B cell (primary cell): ENCODE measurements at regions not wholly inside any gene's neighbourhood (a gene's known extent, or its start where the extent isn't known, plus 50 kb on each side); places are given as distances from the start of the nearest gene placed in this dataset.

Source experiments
- ATAC-seq: fragments of 200-7000 bp; cut with Tn5 transposase; one replicate; pipeline ENCODE4 v1.10.0; 2021; ENCODE audit warnings: low read depth, mild to moderate bottlenecking, moderate number of reproducible peaks, moderate library complexity
- CTCF ChIA-PET: fragments of 350-600 bp; sonication (Branson Sonifier 250); formaldehyde crosslinking; loops from one replicate; lab custom pipeline; 2021; ENCODE audit warnings: antibody characterized with exemption, inconsistent platforms; lab: Charles Lee
- POLR2A ChIA-PET: fragments of 350-600 bp; sonication (Branson Sonifier 250); formaldehyde crosslinking; loops from one replicate; lab custom pipeline; 2021; ENCODE audit warnings: antibody characterized with exemption; lab: Charles Lee
- DNase-seq: peaks from one replicate; pipeline ENCODE4 v3.0.0; 2013
- H2AFZ ChIP-seq: 2 replicates; pipeline ENCODE4 v1.6.1; 2012; ENCODE audit warnings: mild to moderate bottlenecking, low read depth, low read length; ENCODE audit not compliant: insufficient read depth, poor library complexity, severe bottlenecking
- H3K27ac ChIP-seq, 2 donors: 1 replicate in 1 of 2; 2 replicates in 1 of 2; pipeline ENCODE4 v1.5.1; 2012 to 2013; ENCODE audit warnings: low read length in 2 of 2, mild to moderate bottlenecking in 2 of 2, moderate library complexity in 1 of 2
- H3K27me3 ChIP-seq, 4 experiments: fragments of 200-600 bp in 1 of 4; sonication (generic) in 1 of 4; replicated peaks in 1 of 4; 1 replicate in 2 of 4; 2 replicates in 2 of 4; pipeline versions ENCODE4 v1.6.1 to v1.7.0; 2013 to 2016; ENCODE audit warnings: low read length in 3 of 4, mild to moderate bottlenecking in 2 of 4, mixed read lengths in 1 of 4, moderate library complexity in 1 of 4; ENCODE audit not compliant: insufficient read depth in 4 of 4, control insufficient read depth in 3 of 4; ENCODE audit errors: control extremely low read depth in 1 of 4
- H3K36me3 ChIP-seq, 2 experiments: replicated peaks in 1 of 2; 1 replicate in 1 of 2; 2 replicates in 1 of 2; pipeline versions ENCODE4 v1.6.1 to v1.7.1; 2013; ENCODE audit warnings: low read length in 1 of 2; ENCODE audit not compliant: insufficient read depth in 2 of 2, control insufficient read depth in 1 of 2; ENCODE audit errors: control extremely low read depth in 1 of 2, extremely low read depth in 1 of 2
- H3K4me1 ChIP-seq, 2 donors: fragments of 200-600 bp in 1 of 2; sonication (generic) in 1 of 2; 1 replicate in 1 of 2; 2 replicates in 1 of 2; pipeline versions ENCODE4 v1.5.1 to v1.6.1; 2013 to 2017; ENCODE audit warnings: low read length in 2 of 2; ENCODE audit not compliant: control insufficient read depth in 2 of 2, insufficient read depth in 2 of 2
- H3K4me2 ChIP-seq: replicated peaks from 2 replicates; pipeline ENCODE3; 2012; ENCODE audit warnings: mild to moderate bottlenecking, low read depth, low read length; ENCODE audit not compliant: poor library complexity, severe bottlenecking
- H3K4me3 ChIP-seq, 5 experiments: fragments of 200-600 bp in 1 of 5; sonication (generic) in 1 of 5; 1 replicate in 3 of 5; 2 replicates in 2 of 5; pipeline versions ENCODE4 v1.5.1 to v1.7.0; 2011 to 2016; ENCODE audit warnings: low read length in 4 of 5, mild to moderate bottlenecking in 4 of 5, low read depth in 2 of 5, control low read depth in 1 of 5, moderate library complexity in 1 of 5; ENCODE audit not compliant: insufficient read depth in 1 of 5; ENCODE audit errors: control extremely low read depth in 1 of 5, extremely low read depth in 1 of 5
- H3K79me2 ChIP-seq: fragments of 200-600 bp; sonication (generic); one replicate; pipeline ENCODE4 v1.6.0; 2016; ENCODE audit warnings: low read length; ENCODE audit not compliant: control insufficient read depth, insufficient read depth
- H3K9ac ChIP-seq: fragments of 200-600 bp; sonication (generic); 2 replicates; pipeline ENCODE4 v1.6.1; 2017; ENCODE audit warnings: mild to moderate bottlenecking, low read length, moderate library complexity
- H3K9me3 ChIP-seq, 3 donors: one replicate each; pipeline versions ENCODE4 v1.6.1 to v1.7.1; 2013; ENCODE audit warnings: low read length in 2 of 3; ENCODE audit not compliant: control insufficient read depth in 2 of 3, insufficient read depth in 1 of 3; ENCODE audit errors: control extremely low read depth in 1 of 3
- H4K20me1 ChIP-seq: 2 replicates; pipeline ENCODE4 v1.6.0; 2012; ENCODE audit warnings: mild to moderate bottlenecking, low read length; ENCODE audit not compliant: insufficient read depth, control insufficient read depth, poor library complexity, severe bottlenecking
- H3K27ac Mint-ChIP-seq: one replicate; pipeline ENCODE4 v1.8.0; 2021; ENCODE audit warnings: mixed read lengths
- H3K27me3 Mint-ChIP-seq: one replicate; pipeline ENCODE4 v1.8.0; 2021; ENCODE audit warnings: mixed read lengths
- H3K4me1 Mint-ChIP-seq: one replicate; pipeline ENCODE4 v1.8.0; 2021; ENCODE audit warnings: mixed read lengths
- H3K4me3 Mint-ChIP-seq: one replicate; pipeline ENCODE4 v1.8.0; 2021; ENCODE audit warnings: mixed read lengths
- H3K9me3 Mint-ChIP-seq: one replicate; pipeline ENCODE4 v1.8.0; 2022; ENCODE audit warnings: mixed read lengths; ENCODE audit not compliant: insufficient read depth
- EZH2 ChIP-seq: IDR thresholded peaks from 2 replicates; pipeline ENCODE4 v1.6.1; 2012; ENCODE audit warnings: borderline replicate concordance, low read depth, mild to moderate bottlenecking, moderate library complexity, low read length; ENCODE audit not compliant: insufficient read depth, poor library complexity, severe bottlenecking
- WGBS: methylation state at CpG from one replicate; pipeline ENCODE4 v1.1.5; 2013; ENCODE audit warnings: missing lambda C conversion rate; ENCODE audit not compliant: insufficient coverage; 5-methylcytosine and 5-hydroxymethylcytosine counted together
- intact Hi-C: fragments of 100-400 bp; cut with micrococcal nuclease; formaldehyde crosslinking; loops from one replicate; pipeline ENCODE4 v1.10.0; 2022
- TF ChIP-seq, protein P1 (sequence below): fragments of 200-600 bp; IDR thresholded peaks from one replicate; pipeline ENCODE4 v1.8.0; 2022; ENCODE audit warnings: antibody characterized with exemption, mild to moderate bottlenecking

DNA sequence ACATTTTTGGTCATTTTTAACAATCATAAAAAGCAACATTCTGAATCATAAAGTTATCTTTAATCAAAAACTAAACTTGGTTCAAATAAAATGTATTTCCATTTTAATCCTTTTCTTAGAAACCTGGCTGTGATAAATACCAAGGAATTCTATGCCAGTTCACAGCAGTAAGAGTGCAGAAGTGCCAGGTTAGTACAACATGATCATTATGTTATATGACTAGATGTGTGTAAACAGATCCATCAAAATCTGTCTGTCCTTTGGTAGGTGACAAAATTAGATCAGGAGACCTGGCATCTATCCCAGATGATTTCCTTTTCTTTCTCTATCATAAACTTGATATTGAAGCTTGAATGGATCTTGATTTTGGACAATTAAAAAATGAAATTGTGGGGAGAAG is 200.6 kb upstream of the STXBP6 start:
- no peak overlapping the region for H3K9ac ChIP-seq
- no peak overlapping the region for H3K27ac Mint-ChIP-seq
- DNase-seq (no peak), ATAC-seq (no peak)
- no peaks in the 10 kb centered on the region for H3K79me2 ChIP-seq
- H3K27me3 Mint-ChIP-seq, result no peaks in the 10 kb centered on the region
- TF ChIP-seq, protein P1, sequence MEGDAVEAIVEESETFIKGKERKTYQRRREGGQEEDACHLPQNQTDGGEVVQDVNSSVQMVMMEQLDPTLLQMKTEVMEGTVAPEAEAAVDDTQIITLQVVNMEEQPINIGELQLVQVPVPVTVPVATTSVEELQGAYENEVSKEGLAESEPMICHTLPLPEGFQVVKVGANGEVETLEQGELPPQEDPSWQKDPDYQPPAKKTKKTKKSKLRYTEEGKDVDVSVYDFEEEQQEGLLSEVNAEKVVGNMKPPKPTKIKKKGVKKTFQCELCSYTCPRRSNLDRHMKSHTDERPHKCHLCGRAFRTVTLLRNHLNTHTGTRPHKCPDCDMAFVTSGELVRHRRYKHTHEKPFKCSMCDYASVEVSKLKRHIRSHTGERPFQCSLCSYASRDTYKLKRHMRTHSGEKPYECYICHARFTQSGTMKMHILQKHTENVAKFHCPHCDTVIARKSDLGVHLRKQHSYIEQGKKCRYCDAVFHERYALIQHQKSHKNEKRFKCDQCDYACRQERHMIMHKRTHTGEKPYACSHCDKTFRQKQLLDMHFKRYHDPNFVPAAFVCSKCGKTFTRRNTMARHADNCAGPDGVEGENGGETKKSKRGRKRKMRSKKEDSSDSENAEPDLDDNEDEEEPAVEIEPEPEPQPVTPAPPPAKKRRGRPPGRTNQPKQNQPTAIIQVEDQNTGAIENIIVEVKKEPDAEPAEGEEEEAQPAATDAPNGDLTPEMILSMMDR, result no peak
- no peak for TF ChIP-seq EZH2
- ChIA-PET POLR2A (no interaction called here), CTCF (no interaction called here)
- H3K9me3 Mint-ChIP-seq, result no peaks in the 10 kb centered on the region
- no peaks in the 10 kb centered on the region for H3K4me1 ChIP-seq
- H3K4me3 Mint-ChIP-seq, result no peak overlapping the region
- no peak overlapping the region for H3K4me3 ChIP-seq
- H4K20me1 ChIP-seq, result no peaks in the 10 kb centered on the region
- H3K27ac ChIP-seq, result no peak overlapping the region
- no peaks in the 10 kb centered on the region for H3K4me1 Mint-ChIP-seq
- no peaks in the 10 kb centered on the region for H3K36me3 ChIP-seq
- no peaks in the 10 kb centered on the region for H3K27me3 ChIP-seq
- intact Hi-C loops, result no loop called here
- no peaks in the 10 kb centered on the region for H3K9me3 ChIP-seq
- no peak overlapping the region for H2AFZ ChIP-seq
- H3K4me2 ChIP-seq, result no peak overlapping the region

DNA sequence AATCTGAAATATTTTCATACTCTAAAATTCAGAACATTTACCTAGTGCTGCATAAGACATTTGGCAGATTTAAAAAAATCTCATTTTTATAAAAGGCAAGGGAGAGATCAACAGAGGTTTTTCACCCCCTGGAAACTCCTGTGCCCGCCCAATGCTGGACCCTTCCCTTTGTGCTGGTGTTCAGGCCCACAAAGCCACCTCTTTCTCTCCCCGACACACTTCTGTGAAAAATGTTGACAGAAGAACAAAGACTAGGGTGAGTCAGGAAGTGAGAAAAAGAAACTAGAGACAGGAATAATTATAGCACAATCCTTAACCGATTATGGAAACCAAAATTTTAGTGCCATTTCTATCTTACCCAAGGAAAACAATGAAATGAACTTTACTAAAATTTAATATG is 197.7 kb upstream of the STXBP6 start:
- H3K27me3 Mint-ChIP-seq, result no peaks in the 10 kb centered on the region
- DNase-seq, result no peak
- Histone ChIP-seq H3K9me3 (peaks cover 0 to 7% (median 0%) of the 10 kb centered on the region in 3 donors), H3K27me3 (no peaks in the 10 kb centered on the region), H4K20me1 (no peaks in the 10 kb centered on the region), H3K4me1 (no peaks in the 10 kb centered on the region), H2AFZ (no peak overlapping the region), H3K4me3 (no peak overlapping the region), H3K9ac (no peak overlapping the region), H3K79me2 (no peaks in the 10 kb centered on the region), H3K27ac (no peak overlapping the region), H3K4me2 (no peak overlapping the region), H3K36me3 (no peaks in the 10 kb centered on the region)
- TF ChIP-seq EZH2, result no peak
- TF ChIP-seq, protein P1, result no peak
- H3K27ac Mint-ChIP-seq, result no peak overlapping the region
- ChIA-PET POLR2A (no interaction called here), CTCF (no interaction called here)
- H3K9me3 Mint-ChIP-seq, result no peaks in the 10 kb centered on the region
- no peak for ATAC-seq
- no peaks in the 10 kb centered on the region for H3K4me1 Mint-ChIP-seq
- WGBS, result no CpG with 5 or more reads among the region's 3 CpGs
- intact Hi-C loops, result no loop called here
- no peak overlapping the region for H3K4me3 Mint-ChIP-seq
